GM18951 (cell line): ENCODE measurements at regions not wholly inside any gene's neighbourhood (a gene's known extent, or its start where the extent isn't known, plus 50 kb on each side); places are given as distances from the start of the nearest gene placed in this dataset.

Source experiments
- POLR2A ChIP-seq: IDR thresholded peaks from 4 replicates; pipeline ENCODE4 v1.6.1; 2011; ENCODE audit warnings: mild to moderate bottlenecking; ENCODE audit not compliant: insufficient read length, insufficient read depth; ENCODE audit errors: extremely low read depth
- in situ Hi-C: fragments of 300-500 bp; cut with MboI; formaldehyde crosslinking; loops from one replicate; pipeline ENCODE4 v1.12.0; 2022; ENCODE audit warnings: low sequenced_read_pairs, mixed read lengths, inconsistent platforms; ENCODE audit not compliant: unreplicated experiment

DNA sequence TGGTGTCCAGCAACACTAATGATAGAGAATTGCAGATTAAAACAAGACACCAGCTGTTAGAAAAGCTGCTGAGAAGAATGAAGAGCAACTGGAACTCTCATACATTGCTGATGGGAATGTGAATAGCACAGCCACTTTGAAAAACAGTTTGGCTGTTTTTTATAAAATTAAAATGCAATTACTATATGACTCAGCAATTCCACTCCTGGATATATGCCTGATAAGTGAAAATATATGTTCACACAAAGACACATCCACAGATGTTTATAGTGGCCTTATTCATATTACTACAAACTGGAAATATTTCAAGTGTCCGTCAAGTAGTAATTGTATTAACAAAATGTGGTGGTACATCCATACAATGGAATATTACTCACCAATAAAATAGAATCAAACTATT lies 99.7 kb upstream of the HAO2 start:
- in situ Hi-C loops, result no loop called here
- no peak for TF ChIP-seq POLR2A

DNA sequence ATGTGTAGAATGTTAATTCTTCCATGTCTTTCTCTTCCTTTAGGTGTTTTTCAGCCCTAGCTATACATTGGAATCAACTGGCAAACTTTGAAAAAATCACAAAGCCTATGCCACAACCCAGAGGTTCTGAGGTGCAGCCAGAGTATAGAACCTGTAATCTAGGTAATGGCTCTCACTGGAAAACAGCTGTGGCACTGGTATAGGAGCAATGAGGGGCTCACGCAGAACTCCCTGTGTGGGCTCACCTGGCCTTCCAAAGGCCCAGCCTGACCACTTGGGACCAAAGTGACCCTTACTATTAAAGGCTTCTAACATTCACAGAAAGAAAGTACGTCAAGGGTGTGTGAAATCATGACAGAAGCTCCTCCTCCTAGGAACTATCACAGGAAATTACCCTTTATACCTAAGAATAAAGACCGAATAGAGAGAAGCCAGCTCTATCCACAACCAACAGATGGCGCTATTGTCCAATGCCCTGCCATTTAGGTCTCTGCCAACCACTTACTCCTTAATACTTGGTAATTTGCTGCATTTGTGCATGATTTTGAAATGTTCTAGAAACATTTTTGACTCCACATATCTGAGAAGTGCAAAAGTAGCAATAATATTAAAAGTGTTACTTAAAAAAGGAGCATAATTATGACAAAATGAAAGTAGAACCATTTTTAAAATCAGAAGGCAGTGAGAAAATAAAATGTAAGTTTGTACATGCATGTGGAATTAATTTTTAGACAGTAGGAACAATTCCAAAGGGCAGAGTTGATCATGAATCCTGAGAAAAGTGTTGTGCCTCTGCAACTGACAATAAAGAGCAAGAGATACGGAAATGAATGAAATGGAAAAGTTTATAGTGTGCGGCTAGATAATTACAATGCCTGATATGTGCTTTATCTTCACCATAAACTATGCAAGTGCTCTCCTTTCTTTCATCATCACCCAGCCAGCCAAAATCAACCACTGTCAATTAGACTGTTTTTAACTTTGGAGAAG lies 93.1 kb upstream of the HAO2 start:
- in situ Hi-C loops, result no loop called here
- no peak for TF ChIP-seq POLR2A

- in situ Hi-C loops, result no loop called here
- no peak for TF ChIP-seq POLR2A
These were observed 92.0 kb upstream of the HAO2 start for GRCh38 chr1:119276558-119276957.

DNA sequence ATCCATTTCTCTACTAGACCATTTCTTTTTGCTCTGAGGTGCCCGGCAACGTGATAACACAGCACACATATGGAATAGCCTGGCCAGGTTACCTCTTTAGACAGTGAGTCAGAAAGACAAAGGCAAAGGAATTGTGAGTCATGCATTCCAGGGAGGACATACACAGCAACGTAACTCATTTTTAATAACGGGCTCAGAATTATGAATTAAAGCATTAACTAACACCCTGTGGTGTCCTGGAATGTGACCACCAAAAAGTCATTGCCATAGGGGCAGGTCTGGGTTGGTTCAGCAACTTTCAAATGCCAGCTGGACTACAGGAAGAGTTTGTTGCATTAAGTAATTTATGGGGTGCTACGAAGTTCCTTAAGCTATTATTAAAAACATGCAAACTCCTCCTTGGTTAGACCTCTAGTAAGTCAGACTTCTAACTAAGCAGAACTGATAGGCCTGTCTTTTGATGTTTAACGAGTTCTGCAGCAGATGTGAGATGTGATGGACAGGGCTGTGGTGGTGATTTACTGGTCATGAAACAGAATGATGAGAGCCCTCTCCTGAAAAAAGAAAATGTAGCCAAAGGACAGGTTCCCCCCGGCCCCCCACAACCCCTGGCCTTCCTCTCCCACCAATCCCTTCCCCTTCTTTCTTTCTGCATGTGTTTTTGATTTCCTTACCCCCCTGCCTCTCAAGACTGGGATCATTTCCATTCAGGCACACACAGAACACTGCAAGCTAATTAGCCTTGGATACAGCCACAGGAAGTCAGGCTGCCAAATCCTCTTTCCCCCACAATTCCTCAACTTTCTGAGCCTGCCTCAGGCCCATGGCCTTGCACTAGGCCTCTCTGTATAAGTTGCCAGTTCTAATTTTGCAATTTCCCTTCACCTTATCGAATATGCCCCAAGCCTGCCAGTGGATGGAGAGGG lies 88.9 kb upstream of the HAO2 start:
- in situ Hi-C loops, result loop anchor here (10.0 kb wide), 1 partner anchor 85 kb away; the partner anchor contains the start of gene HAO2
- TF ChIP-seq POLR2A, result no peak

- TF ChIP-seq POLR2A, result no peak
- in situ Hi-C loops, result loop anchor here (10.0 kb wide), 1 partner anchor 79 kb away; the partner anchor contains the start of gene HAO2
These were observed 83.1 kb upstream of the HAO2 start for GRCh38 chr1:119285482-119285881.

- in situ Hi-C loops, result loop anchor here (10.0 kb wide), 1 partner anchor 78 kb away; the partner anchor contains the start of gene HAO2
- no peak for TF ChIP-seq POLR2A
These were observed 81.9 kb upstream of the HAO2 start for GRCh38 chr1:119286587-119287181.

- in situ Hi-C loops, result loop anchor here (10.0 kb wide), 1 partner anchor 76 kb away; the partner anchor contains the start of gene HAO2
These were observed 79.8 kb upstream of the HAO2 start for GRCh38 chr1:119288751-119289150.

GRCh38 chr1:119290297-119290696 lies 78.3 kb upstream of the HAO2 start:
- in situ Hi-C loops, result no loop called here
- no peak for TF ChIP-seq POLR2A

More at GRCh38 chr1:119288751-119289150, 79.8 kb upstream of the HAO2 start:
- TF ChIP-seq POLR2A, result no peak

DNA sequence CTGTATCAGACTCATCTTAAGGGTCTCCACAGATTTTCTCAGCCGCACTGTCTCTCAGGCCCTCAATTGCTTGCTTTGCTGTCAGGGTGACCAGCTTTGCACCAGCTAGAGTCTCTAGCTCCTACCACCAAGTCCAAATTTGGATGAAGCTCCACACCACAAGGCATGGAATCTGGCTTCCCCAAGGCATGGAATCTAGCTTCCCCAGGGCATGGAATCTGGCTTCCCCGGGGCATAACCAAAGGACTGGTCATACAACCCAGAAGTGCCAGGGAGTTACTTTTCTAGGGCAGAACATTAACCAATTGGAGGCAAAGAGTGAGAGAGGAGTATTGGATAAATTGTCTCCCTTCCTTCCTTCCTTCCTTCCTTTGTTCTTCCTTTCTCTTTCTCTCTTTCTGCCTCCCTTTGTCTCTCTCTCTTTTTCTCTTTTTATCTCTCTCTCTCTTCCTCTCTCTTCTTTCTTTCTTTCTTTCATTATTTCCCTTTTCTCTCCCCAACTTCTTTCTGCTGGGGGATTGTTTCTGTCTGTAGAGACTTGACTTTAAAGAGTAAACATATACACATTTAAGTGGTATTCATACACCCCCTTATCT lies 76.9 kb upstream of the HAO2 start:
- in situ Hi-C loops, result no loop called here
- no peak for TF ChIP-seq POLR2A

DNA sequence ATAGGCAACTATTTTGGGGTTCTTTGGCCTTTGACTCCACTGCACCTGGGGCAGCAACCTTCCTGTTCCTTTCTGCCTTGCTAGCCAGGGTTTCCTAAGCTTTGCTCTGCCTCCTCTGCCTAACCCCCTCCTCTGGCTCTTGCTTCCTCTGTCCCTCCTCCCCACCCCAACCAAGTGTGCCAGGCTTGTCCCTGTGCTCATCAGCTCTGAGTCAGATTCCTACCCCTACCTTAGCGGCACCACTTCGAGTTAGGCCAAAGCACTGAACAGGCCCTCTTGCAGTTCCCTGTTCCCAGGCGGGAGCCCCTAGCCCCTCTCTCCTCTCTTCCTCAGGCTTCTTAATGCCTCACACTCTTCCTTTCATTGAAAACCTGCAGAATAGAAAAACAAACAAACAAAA lies 74.8 kb upstream of the HAO2 start:
- TF ChIP-seq POLR2A, result no peak
- in situ Hi-C loops, result no loop called here

DNA sequence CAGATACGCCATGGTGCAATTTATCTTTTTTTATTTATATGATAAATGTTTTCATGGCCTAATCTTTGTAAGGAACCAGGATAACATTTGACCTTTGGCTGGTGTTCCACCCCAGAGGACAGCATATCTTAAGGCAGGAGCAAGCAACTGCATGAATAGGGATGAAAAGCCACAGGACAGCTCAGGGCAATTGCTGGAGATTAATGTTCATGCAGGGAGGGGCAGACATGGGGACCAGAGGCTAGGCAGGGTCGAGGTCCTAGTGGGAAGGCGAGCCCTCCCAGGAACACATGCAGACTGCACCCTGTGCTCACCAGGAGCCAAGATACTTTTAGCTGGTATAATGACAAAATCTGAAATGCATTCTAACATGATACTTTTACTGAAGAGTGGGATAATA lies 74.4 kb upstream of the HAO2 start:
- no peak for TF ChIP-seq POLR2A
- in situ Hi-C loops, result no loop called here

- in situ Hi-C loops, result no loop called here
- TF ChIP-seq POLR2A, result no peak
These were observed 73.9 kb upstream of the HAO2 start for GRCh38 chr1:119294722-119295121.

DNA sequence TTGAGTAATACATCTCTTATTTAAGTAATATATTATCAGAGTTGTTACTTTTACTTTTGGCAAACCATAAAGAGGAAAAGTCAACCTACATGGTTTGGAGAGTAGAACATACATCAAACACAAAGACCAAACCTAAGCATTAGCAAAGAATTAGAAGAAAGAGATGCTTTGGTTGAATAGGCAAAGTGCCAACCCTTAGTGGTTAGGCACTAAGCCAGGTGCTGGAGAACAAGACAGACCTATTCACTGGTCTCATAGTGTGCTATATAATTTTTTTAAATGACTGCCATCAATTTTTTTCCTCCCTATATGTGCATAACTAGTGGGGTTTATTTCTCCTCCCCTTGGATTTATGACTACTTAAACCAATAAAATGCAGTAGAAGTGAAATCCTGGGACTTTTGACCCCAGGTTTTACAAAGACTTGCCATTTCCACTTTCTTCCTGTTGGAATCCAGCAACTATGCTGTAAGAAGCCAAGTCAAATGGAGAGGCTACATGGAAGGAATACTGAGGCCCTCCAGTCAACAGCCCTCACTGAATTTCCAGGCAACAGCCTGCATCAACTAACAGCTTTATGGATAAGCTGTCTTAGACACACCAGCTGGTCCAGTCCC lies 69.8 kb upstream of the HAO2 start:
- TF ChIP-seq POLR2A, result no peak
- in situ Hi-C loops, result no loop called here
